GM06990 (cell line): ENCODE measurements at regions not wholly inside any gene's neighbourhood (a gene's known extent, or its start where the extent isn't known, plus 50 kb on each side); places are given as distances from the start of the nearest gene placed in this dataset.

Source experiments
- DNase-seq: peaks from one replicate; pipeline ENCODE4 v3.0.0-alpha.2; 2011; ENCODE audit not compliant: insufficient read length; ENCODE audit errors: extremely low read depth
- H3K27me3 ChIP-seq: replicated peaks from 2 replicates; pipeline ENCODE4 v1.6.0; 2011; ENCODE audit warnings: low read length; ENCODE audit not compliant: control insufficient read depth, insufficient read depth
- H3K36me3 ChIP-seq: 2 replicates; pipeline ENCODE4 v1.5.1; 2011; ENCODE audit warnings: low read length; ENCODE audit not compliant: control insufficient read depth, insufficient read depth
- H3K4me3 ChIP-seq: replicated peaks from 2 replicates; pipeline ENCODE4 v1.5.1; 2011; ENCODE audit warnings: low read depth, mild to moderate bottlenecking, control low read depth, low read length
- CTCF ChIP-seq: IDR thresholded peaks from 2 replicates; pipeline ENCODE4 v1.5.1; 2011; ENCODE audit warnings: low read length, control low read depth, mild to moderate bottlenecking, inconsistent platforms; ENCODE audit not compliant: insufficient read depth, poor library complexity, severe bottlenecking

DNA sequence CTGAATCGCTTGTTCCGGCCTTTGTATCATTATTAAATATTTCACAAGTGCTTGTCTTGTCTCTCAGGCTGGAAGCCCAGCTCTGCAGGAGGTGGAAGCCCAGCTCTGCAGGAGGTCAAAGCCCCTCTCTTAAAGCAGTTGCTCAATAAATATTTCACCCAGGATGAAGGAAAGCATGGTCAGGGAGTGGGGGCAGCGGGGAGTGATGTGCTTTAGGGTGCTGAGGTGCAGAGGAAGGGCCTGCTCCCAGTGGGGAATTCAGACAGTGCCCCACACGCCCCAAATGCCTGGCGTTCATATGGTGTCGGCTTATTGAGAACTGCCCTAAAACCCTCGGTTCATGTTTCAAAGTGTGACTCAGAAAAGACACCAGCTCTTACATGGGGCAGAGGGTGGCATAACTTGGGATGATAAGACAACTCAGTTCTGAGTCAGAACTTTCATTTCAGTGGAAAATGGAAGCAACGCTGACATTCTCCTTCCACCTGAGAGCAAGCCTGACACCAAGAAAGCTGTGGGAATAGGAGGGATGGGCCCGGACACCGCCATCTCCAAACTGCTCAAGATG lies 114.3 kb upstream of the DAP start:
- Histone ChIP-seq H3K27me3 (no peaks in the 10 kb centered on the region; the same call in 1 of the 2 replicates), H3K4me3 (no peak overlapping the region), H3K36me3 (no peaks in the 10 kb centered on the region)
- TF ChIP-seq CTCF, result no peak
- no peak for DNase-seq

DNA sequence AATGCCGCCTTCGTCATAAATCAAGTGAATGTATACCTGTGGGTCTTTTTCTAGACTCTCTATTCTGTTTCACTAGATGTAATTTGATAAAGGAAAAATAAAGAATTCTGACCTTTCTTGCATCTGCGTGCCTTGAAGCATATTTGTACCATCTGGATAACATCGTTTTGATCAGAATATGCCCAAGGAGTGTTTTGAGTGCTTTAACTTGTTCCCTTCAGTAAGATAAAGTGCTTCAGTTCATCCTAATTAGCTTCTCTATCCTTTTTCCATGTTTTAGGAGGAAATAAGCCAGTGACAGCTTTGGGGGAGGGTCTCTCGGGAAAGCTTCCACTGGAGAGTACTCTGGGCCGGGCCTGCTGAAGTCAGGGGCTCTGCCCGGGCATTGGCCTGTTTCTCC lies 113.5 kb upstream of the DAP start:
- Histone ChIP-seq H3K36me3 (no peaks in the 10 kb centered on the region), H3K27me3 (no peaks in the 10 kb centered on the region; the same call in 1 of the 2 replicates), H3K4me3 (no peak overlapping the region)
- no peak for TF ChIP-seq CTCF
- DNase-seq, result no peak

DNA sequence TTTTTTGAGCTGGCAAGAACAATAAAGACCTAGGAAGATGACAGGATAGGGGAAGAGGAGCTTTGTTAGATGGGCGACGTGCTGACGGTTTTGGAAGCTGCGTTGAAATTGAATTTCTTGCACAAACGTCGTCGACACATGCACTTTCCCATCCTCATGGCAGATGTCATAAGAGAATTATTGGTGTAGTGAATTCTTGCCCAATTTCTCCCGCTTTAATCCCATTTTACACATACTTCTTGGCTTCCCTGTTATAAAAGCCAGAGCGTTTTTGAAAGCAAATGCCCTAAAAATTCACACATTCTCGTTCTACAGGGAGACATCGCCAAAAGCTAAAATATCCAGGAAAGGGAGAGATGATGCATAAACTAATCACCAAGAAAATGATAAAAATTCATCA lies 109.8 kb upstream of the DAP start:
- no peak for TF ChIP-seq CTCF
- no peak for DNase-seq
- Histone ChIP-seq H3K4me3 (no peak overlapping the region), H3K27me3 (no peaks in the 10 kb centered on the region; the same call in 1 of the 2 replicates), H3K36me3 (no peaks in the 10 kb centered on the region)

- Histone ChIP-seq H3K27me3 (no peaks in the 10 kb centered on the region; the same call in 1 of the 2 replicates), H3K36me3 (no peaks in the 10 kb centered on the region), H3K4me3 (no peak overlapping the region)
- no peak for TF ChIP-seq CTCF
- DNase-seq, result no peak
These were observed 107.9 kb upstream of the DAP start for GRCh38 chr5:10868956-10869355.

DNA sequence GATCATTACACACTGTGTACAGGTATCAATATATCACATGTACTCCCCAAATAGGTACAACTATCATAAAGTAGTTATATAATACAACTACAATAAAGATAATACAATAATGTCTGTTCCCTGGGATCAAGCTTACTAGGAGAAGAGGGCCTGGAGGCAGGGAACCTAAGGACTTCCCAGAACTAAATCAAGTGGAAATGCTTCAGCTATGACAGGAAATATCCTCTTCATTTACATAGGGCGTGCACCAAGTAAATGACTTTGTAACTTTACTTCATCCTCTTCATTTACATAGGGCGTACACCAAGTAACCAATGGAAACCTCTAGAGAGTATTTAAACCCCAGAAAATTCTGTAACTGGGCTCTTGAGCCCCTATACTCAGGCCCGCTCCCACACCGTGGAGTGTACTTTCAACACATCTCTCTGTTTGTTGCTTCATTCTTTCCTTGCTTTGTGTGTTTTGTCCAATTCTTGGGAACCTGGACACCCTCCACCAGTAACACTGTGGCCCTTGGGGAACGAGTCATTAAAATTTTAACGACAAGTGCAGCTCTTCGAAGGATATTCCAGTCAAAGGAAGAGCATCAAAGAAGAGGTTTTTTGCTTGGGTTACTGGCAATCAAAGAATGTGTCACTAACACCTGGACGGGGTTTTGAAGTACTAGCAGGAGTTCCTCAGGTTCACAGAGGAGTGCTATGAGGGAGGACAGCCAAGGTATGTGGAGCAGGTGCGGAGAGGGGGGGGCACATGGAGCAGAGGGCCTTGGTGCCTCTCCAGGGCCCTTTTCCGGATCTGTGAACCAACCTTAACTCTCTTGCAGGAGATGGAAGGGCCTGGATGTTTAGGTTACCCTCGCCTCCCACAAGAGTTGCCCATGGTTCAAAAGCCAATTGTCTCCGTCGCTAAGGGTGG lies 106.6 kb upstream of the DAP start:
- TF ChIP-seq CTCF, result no peak
- H3K27me3 ChIP-seq, result no peaks in the 10 kb centered on the region; the same call in 1 of the 2 replicates

More for the DNA sequence above, 106.6 kb upstream of the DAP start:
- Histone ChIP-seq H3K36me3 (no peaks in the 10 kb centered on the region), H3K4me3 (no peak overlapping the region)
- no peak for DNase-seq
